GM13976 (cell line): ENCODE measurements at regions not wholly inside any gene's neighbourhood (a gene's known extent, or its start where the extent isn't known, plus 50 kb on each side); places are given as distances from the start of the nearest gene placed in this dataset.

Experiments
- DNase-seq: peaks from one replicate; pipeline ENCODE4 v3.0.0; 2012; ENCODE audit warnings: low spot score
- in situ Hi-C: fragments of 300-500 bp; cut with MboI; formaldehyde crosslinking; loops from one replicate; pipeline ENCODE4 v1.12.0; 2022; ENCODE audit warnings: low sequenced_read_pairs, mixed read lengths, inconsistent platforms; ENCODE audit not compliant: unreplicated experiment
- TF ChIP-seq, protein P1 (sequence below): IDR thresholded peaks from 2 replicates; pipeline ENCODE4 v1.5.1; 2012; ENCODE audit warnings: borderline replicate concordance, mild to moderate bottlenecking; ENCODE audit not compliant: insufficient read depth; ENCODE audit errors: extremely low read depth, missing control alignments, control extremely low read depth

DNA sequence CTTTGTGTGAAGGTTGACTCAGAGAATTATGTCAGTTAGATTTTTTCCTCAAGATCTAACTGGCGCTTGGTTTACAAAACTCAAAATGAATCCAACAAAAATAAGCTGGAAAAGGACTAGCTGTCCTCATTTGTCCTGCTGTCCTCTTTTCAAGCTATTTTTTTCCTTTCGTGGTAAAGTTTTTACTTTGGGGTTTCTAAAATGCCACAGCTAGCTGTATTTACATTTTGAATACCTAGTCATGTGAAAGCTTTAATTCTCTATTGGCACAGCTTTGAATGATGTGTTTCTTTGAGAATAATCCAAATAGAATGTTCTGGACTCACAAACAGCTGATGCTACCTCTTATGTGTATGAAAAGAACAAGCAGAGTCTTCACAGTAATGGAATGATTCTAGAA, 673.6 kb upstream of the NR5A2 start:
- DNase-seq: no peak
- in situ Hi-C loops: no loop called here
- TF ChIP-seq, protein P1, sequence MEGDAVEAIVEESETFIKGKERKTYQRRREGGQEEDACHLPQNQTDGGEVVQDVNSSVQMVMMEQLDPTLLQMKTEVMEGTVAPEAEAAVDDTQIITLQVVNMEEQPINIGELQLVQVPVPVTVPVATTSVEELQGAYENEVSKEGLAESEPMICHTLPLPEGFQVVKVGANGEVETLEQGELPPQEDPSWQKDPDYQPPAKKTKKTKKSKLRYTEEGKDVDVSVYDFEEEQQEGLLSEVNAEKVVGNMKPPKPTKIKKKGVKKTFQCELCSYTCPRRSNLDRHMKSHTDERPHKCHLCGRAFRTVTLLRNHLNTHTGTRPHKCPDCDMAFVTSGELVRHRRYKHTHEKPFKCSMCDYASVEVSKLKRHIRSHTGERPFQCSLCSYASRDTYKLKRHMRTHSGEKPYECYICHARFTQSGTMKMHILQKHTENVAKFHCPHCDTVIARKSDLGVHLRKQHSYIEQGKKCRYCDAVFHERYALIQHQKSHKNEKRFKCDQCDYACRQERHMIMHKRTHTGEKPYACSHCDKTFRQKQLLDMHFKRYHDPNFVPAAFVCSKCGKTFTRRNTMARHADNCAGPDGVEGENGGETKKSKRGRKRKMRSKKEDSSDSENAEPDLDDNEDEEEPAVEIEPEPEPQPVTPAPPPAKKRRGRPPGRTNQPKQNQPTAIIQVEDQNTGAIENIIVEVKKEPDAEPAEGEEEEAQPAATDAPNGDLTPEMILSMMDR: no peak

DNA sequence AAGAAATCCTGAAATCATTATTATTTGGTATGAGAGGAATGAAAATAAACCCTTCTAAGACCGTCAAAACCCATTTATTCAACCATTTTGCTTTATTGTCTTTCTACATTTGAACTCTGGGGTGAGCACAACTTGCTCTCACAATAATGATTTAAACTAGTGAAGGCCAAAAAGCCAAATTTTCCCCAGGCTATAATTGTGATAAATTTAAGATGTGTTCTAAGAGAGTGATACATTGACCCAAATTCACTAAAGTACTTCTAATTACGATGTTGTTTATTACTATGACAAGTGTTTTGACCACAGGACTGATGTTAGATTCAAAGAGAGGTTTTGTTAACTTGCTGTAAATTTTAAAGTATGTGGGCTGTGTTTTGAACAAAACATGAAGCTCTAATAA, 670.9 kb upstream of the NR5A2 start:
- DNase-seq: no peak
- in situ Hi-C loops: no loop called here
- TF ChIP-seq, protein P1: no peak

DNA sequence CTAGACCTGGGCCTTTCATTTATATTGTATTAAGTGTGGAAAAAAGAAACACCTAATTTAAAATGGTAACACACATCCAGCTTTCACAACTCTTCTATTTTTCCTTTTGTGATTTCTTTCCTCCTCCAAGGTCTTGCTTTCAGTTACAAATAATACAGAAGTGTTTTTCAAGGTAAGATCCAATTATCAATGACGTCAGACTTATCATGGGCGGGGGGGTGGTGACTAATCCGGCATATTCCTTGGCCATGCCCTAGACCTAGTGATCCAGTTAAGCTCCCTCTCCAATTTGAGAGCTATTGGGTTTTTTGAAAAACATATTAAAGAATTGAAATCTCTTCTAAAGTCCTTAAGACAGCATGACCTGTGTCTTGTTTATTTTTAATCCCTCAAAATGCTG, 669.9 kb upstream of the NR5A2 start:
- TF ChIP-seq, protein P1: no peak
- no peak for DNase-seq
- in situ Hi-C loops: no loop called here

DNA sequence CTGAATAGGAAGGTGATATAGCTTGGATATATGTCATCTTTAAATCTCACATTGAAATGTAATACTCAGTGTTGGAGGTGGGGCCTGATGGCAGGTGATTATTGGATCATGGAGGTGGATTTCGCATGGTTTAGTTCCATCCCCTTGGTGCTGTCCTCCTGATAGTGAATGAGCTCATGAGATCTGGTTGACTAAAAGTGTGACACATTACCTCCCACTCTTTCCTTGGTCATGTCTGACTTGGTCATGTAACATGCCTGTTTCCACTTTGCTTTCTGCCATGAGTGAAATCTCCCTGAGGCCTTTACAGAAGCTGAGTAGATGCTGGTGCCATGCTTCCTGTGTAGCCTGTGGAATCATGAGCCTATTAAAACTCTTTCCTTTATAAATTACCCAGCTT, 664.5 kb upstream of the NR5A2 start:
- DNase-seq: no peak
- in situ Hi-C loops: no loop called here
- TF ChIP-seq, protein P1: no peak

DNA sequence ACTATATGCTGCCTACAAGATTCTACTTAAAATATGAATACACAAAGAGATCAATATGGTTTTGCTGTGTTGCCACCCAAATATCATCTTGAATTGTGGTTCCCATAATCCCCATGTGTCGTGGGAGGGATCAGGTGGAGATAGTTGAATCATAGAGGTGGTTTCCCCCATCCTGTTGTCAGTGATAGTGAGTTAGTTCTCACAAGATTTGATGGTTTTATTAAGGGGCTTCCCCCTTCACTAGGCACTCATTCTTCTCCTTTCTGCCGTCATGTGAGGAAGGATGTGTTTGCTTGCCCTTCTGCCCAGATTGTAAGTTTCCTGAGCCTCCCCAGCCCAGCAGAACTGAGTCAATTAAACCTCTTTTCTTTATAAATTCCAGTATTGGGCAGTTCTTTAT, 654.4 kb upstream of the NR5A2 start:
- in situ Hi-C loops: no loop called here
- TF ChIP-seq, protein P1: no peak
- DNase-seq: no peak

DNA sequence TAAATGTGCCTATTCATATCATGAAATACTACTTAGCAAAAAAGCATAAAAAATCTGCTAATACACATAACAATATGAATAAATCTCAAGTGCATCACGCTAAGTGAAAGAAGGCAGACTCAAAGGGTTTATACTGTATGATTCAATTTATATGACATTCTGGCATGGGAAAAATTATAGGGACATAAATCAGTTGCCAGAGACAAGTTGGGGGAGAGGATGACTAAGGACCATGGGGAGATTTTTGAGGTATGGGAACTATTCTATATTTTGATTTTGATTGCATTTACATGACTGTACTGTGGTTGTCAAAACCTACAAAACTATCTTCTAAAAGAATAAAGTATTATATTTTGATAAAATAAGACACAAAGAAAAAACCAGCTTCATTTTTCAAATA, 650.3 kb upstream of the NR5A2 start:
- no peak for DNase-seq
- TF ChIP-seq, protein P1: no peak
- in situ Hi-C loops: no loop called here

DNA sequence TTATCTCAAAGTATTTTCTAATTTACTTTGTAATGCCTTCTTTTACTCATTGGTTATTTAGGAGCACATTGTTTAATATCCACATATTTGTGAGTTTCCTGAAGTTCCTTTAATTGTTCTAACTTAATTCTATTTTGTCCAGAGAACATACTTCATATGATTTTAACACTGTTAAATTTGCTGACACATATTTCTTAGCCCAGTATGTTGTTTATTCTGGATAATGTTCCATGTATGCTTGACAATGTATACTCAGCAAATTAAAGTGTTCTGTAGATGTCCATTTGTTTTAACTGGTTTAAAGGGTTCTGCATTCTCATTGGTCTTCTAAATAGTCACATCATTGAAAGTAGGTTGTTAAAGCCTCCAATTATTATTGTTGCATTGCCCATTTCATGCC, 643.7 kb upstream of the NR5A2 start:
- in situ Hi-C loops: no loop called here
- TF ChIP-seq, protein P1: no peak
- DNase-seq: no peak
